GM19452 (cell line): ENCODE measurements at regions not wholly inside any gene's neighbourhood (a gene's known extent, or its start where the extent isn't known, plus 50 kb on each side); places are given as distances from the start of the nearest gene placed in this dataset.

Experiments used
- ATAC-seq: cut with Tn5 transposase; IDR thresholded peaks from one replicate; pipeline ENCODE4 v1.9.1; 2021; ENCODE audit not compliant: unreplicated experiment

- no peak for ATAC-seq
Measured at GRCh38 chr17:12287953-12288352, 267.3 kb downstream of the MAP2K4 start.

- no peak for ATAC-seq
Measured at GRCh38 chr17:12290207-12290606, 269.5 kb downstream of the MAP2K4 start.

- ATAC-seq = no peak
Measured at GRCh38 chr17:12296209-12296625, 275.5 kb downstream of the MAP2K4 start.

GRCh38 chr17:12301551-12301950, 280.9 kb downstream of the MAP2K4 start:
- no peak for ATAC-seq

GRCh38 chr17:12302711-12303110, 282.0 kb downstream of the MAP2K4 start:
- ATAC-seq = no peak

- ATAC-seq = no peak
Measured at GRCh38 chr17:12310811-12311210, 290.1 kb downstream of the MAP2K4 start.

- no peak for ATAC-seq
Measured at GRCh38 chr17:12312692-12313091, 292.0 kb downstream of the MAP2K4 start.

GRCh38 chr17:12313786-12314185, 293.1 kb downstream of the MAP2K4 start:
- no peak for ATAC-seq

- no peak for ATAC-seq
Measured at GRCh38 chr17:12316021-12316420, 295.3 kb downstream of the MAP2K4 start.

GRCh38 chr17:12318571-12319266, 298.0 kb downstream of the MAP2K4 start:
- no peak for ATAC-seq

GRCh38 chr17:12320286-12320685, 299.6 kb downstream of the MAP2K4 start:
- no peak for ATAC-seq

GRCh38 chr17:12328204-12328603, 307.5 kb downstream of the MAP2K4 start:
- ATAC-seq = no peak

- no peak for ATAC-seq
Measured at GRCh38 chr17:12330456-12330855, 309.8 kb downstream of the MAP2K4 start.

- no peak for ATAC-seq
Measured at GRCh38 chr17:12341328-12341727, 320.7 kb downstream of the MAP2K4 start.

- ATAC-seq = no peak
Measured at GRCh38 chr17:12342161-12342560, 321.5 kb downstream of the MAP2K4 start.

- no peak for ATAC-seq
Measured at GRCh38 chr17:12342609-12343435, 322.1 kb downstream of the MAP2K4 start.

- no peak for ATAC-seq
Measured at GRCh38 chr17:12348476-12348875, 317.2 kb upstream of the MYOCD start.

- ATAC-seq = no peak
Measured at GRCh38 chr17:12349297-12349696, 316.4 kb upstream of the MYOCD start.

GRCh38 chr17:12352127-12352526, 313.6 kb upstream of the MYOCD start:
- ATAC-seq = no peak

- ATAC-seq = no peak
Measured at GRCh38 chr17:12357600-12357999, 308.1 kb upstream of the MYOCD start.

- ATAC-seq = no peak
Measured at GRCh38 chr17:12358477-12358876, 307.2 kb upstream of the MYOCD start.

GRCh38 chr17:12362853-12363455, 302.7 kb upstream of the MYOCD start:
- ATAC-seq = no peak
